HG03439 (cell line): ENCODE measurements at regions not wholly inside any gene's neighbourhood (a gene's known extent, or its start where the extent isn't known, plus 50 kb on each side); places are given as distances from the start of the nearest gene placed in this dataset.

Source experiments
- ATAC-seq: cut with Tn5 transposase; IDR thresholded peaks from one replicate; pipeline ENCODE4 v1.9.1; 2021; ENCODE audit warnings: mild to moderate bottlenecking, moderate library complexity; ENCODE audit not compliant: unreplicated experiment

DNA sequence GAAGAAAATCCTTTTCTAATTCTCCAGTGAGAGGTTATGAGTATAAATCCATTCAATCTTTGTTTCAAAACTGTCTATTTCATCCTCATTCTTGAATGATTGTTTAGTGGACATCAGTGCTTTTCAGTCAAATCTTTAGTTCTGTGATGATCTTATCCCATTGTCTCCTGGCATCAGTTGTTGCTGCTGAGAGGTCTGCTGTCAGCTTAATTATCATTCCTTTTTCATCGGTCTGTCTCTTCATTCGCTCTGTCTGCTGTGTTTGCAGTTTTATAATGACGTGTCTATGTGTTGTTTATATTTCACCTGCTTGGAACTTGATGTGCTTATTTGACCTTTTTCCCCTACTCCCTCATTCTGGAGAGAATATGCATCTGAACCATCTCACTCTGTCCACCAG is 69.2 kb upstream of the GLI2 start:
- no peak for ATAC-seq

DNA sequence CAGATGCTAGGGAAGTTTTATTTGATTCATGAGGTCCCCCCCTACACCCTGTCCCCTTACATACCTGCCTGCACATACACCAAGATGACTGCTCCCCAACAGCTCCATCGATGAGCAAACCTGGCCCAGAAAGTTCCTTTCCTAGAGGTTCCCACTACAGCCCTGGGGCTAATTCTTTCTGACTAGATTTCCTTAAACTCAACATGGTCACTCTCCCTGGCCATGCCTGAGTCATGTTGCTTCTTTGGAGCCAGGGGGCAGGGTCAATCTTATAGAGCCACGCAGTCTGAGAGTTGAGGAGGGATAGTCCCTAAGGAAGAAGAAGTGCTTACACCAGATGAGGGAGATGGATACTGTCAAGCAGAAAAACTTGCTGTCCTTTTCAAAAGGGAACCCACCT is 67.7 kb upstream of the GLI2 start:
- ATAC-seq = no peak

DNA sequence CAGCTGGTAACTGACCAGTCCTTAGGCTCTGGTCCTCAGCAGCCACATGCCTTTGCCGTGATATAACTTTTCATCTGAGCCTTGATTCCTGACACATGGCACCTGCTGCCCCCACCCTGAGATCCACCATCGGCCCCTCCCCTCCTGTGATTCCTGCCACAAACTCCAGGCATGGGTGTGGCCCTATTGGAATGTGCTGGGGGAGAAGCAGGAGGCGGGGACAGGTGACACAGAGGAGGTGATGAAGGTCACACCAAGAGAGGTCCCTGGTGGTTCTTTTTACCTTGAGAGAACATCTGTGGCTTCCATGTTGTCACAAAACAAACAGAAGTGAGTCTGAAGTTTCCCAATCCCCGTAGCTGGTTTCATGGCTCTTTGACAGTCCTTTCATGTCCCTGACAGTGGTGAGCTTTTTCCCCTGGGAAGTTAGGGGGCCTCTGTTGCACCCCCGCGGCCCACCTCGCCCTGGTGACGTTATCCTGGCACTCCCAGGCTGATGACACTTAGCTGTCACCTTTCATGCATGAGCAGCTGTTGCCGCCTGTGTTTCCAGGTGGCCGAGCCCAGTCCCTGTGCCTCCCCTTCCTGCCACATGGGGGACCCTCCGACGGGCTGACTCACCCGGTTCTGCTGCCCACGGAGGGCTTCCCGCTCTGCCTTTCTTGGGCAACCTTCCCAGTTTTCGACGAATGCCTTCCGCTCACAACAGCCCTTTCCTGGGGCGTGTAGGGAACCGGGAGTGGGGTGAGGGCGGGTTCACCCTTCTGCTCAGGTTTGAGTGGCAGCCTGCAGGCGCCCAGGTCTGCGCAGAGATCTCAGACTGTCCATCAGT is 66.3 kb upstream of the GLI2 start:
- no peak for ATAC-seq

DNA sequence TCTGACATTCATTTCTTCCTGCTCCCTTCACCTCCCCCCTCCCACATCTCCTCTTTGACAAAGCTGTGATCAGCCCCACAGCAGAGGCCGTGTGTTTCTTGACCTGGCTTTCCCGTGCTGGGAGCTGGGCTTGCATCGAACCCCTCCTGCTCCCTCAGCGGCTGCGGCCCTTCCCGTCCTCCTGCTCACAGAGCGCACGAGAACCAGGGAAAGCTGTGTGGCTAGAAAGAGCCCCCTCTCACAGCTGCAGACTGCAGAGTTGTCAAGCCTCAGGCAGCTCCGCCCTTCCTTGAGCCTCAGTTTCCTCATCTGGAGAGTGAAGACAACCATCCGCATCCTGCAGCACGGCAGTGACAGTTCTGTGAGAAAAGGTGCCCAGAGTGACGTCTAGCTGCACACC is 65.7 kb upstream of the GLI2 start:
- no peak for ATAC-seq

DNA sequence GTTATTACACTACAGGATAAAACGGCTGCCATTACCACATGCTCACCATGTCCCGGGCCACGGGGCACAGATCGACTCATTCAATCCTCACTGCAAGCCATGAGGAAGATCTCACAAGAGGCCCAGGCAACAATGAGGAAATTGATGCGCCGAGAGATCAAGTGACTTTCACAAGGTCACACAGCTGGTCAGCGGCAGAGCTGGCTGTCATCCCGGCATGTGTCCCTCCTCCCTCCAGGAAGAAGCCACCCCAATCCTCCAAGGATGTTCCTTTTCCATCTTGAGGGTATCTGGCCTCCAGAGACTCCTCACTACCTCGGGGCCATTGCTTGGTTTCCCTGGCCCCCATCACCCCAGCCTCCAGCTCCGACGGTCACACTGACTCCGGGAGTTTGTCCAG is 65.3 kb upstream of the GLI2 start:
- ATAC-seq = no peak

DNA sequence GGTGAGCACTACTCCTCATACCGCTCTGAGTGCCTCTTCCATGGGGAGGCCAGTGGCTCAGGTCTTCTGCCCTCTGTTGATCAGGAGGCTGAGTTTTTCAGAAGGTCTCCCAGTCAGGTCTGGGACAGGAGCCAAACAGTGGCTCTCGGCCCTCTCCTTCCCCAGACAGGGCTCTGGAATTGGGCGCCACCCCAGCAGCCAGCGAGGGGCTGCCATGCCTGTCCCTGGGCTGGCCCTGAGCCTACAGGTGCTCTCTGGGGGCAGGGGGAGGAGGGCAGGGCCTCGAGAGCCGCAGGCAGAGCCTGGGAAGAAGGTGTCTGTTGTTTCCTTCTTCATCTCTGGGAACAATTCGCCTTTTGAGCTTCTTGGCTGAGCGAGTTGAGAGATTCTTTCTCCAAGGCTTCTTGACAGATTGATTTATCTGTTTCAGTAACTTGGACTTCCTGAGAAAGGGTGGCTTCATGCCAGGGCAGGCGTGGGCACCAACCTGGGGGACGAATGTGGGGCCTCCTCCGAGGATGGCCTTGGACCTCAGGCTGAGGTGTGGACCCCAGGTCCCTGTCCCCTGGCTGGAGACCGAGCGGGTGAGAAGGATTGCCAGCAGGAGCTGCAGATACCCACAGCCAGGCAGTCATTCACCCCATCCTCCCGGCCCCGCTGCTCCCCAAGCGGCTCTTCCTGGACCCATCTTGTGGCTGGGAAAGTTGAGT is 64.7 kb upstream of the GLI2 start:
- no peak for ATAC-seq

DNA sequence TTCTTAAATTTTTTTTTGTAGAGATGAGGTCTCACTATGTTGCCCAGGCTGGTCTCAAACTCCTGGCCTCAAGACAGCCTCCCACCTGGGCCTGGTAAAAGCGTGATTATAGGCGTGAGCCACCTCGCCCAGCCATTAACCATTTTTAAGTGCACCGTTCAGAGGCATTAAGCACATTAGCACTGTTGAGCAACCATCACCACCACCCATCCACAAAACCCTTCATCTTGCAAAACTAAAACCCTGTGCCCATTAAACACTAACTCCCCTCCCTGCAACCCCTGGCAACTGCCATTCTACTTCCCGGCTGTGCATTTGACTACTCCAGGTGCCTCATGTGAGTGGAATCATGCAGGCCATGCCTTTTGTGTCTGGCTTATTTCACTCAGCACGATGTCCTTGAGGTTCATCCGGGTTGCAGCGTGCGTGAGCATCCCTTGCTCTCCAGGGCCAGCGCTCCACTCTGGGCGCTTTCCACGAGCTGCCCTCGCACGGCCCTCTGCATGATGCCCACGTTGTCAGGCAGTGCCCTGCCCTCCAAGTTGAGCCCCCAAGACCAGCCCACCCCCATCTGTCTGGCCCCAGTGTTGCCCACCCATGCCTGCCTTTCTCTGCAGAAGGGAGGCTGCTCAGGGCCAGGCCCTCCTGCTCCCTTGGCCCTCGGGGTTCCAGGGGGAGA is 63.0 kb upstream of the GLI2 start:
- ATAC-seq = no peak

DNA sequence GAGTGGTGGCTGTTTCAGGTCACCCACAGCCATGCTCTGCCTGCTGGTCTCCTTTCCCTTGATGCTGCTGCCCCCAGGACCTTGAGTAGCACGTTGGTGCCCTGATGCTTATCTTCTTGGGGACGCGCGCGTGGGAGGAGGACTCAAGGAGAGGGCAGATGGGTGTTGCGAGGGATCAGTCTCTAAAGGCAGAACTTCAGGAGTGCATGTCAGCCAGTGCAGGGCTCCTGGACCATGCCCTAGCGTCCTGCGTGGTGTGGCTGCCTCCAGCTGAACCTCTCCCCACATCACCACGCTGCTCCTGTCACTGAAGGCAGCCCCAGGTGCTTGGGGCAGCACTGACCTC is 62.5 kb upstream of the GLI2 start:
- no peak for ATAC-seq

DNA sequence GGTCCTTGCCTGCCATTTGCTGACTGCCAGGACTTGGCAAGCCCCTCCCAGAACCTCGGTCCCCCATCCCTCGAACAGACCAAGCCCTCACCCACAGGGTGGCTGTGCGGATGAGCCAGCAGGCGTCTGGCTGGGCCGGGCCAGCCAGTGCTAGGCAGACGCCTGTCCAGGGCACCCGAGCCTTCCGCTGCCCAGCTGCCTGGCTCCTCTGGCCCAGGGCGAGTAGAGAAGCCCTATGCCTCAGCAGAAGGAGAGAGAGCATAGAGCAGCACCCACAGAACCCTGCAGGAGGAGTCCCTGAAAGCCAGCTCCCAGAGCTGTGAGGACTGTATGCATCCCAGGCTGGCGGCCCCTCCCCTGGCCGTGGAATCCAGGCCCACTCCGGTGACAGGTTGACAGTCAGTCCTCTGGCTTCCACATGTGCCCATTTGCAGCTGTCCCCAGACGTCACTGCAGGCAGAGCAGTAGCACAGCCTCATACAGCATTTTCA is 62.1 kb upstream of the GLI2 start:
- ATAC-seq = no peak

DNA sequence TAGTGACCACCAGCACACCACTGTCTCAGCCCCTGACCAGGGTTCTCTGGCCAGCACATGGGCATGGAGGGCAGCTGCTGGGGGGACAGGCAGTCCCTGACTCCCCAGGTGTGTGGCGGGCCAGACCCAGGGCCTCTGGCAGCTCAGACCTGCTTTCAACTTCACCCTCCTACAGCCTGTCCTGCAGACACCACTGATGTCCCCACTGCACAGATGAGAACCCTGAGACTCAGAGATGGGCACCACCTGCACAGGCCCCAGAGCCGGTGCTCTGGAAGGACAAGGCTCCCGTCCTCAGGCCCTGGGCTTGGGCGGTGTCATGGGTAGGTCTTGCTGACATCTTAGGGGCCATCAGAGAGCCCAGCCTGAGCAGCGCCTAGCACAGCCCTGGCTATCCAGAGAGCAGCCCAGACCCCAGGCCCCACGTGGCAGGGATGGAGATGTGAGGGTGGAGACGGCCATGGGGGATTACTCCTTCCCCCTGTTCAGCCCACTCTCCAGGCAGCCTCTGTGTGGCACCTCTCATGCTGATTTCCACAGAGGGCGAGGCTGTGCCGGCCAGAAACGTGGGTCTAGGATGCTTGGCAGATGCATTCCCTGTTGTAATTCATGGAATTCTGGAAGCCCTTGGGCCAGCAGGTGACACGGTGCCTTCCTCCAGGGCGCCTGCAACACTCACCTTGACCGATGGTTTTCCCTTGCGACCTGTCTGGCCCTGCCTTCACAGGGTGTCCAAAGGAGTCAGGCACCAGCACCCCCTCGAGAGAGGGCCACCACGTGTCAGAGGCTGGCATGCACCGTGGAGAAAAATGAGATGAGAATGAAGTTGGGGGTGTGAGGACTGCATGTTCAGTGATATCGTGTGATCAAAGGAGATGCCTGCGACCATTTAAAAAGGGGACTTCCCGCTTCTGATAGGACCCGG is 61.2 kb upstream of the GLI2 start:
- ATAC-seq = no peak

DNA sequence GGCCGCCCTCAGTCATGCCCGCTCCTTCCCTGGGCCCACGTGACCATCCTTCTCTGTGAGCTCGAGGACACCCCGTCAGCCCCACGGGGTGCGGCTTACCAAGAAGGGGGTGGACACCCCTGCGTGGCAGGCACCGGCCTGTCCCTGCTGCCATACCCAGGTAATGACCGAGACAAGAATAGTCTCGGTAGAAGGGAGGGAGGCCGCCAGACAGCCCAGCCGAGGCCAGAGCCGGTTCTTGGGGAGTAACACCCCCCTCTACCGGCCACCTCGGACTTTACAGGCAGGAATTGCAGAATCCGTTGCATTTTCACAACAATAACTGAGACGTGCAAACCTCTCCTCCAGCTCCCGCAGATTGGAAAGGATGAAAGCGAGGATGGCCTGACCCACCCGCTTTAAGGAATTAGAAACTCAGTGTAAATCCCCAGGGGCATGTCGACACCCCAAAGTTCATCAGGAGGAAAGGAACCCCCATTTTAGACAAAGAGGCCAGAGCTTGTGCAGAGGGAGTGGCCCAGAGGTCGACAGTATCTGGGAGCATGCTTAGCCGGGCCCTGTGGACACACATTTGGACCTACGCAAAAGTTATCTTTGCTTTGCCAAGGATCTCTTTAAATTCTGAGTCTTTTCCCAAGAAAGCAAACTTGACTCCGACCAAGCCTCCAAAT is 60.1 kb upstream of the GLI2 start:
- ATAC-seq = no peak

DNA sequence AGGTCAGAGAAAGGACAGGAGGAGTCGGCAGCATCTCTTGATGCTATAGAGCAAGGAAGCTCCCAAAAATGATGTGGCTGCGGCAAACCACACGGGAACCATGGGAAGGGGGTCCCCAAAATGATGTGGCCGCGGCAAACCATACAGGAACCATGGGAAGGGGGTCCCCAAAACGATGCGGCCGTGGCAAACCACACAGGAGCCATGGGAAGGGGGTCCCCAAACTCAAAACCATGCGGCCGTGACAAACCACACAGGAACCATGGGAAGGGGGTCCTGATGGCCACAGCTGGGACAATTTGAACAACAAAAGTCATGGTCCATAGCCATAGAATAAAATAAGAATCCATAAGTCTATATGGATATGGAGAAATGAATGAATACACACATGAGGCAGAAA is 58.4 kb upstream of the GLI2 start:
- no peak for ATAC-seq

DNA sequence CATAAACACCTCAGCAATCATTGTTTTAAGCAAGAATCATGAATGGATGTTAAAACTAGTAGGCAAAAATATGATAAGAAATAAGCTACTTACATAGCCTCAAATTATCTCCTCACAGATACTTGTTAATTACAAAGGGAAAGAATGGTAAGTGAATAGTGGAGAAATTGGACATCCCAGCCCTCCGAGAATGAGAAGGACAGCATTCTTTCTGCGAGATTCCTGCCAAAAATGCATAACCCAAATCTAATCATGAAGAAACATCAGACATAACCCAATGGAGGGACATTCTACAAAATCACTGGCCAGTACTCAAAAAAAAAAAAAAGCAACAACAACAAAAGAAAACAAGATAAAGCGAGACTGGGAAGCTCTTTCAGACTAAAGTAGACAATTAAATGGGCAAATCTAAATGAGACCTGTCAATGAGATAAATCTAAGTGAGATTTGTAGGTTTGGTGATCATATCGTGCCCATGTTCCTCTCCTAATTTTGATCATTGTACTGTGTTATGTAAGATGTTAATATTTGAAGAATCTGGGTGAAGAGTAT is 57.9 kb upstream of the GLI2 start:
- ATAC-seq = no peak

DNA sequence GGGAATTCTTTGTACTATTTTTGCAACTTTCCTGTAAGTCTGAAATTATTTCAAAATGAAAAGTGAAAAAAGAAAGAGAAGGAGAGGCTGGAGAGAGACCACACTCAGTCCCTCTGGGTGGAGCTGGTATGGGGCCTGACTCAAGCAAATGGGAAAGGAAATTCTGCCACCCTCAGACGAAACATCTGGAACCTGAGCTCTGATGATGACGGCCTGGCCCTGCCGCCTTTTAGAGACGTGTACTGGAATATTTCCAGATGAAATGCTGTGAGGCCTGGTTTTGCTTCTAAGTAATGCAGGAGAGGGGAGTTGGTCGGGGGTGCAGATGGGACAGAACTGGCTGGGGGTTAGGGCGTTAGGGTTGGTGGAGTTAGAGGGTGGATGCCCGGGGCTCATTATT is 57.4 kb upstream of the GLI2 start:
- no peak for ATAC-seq

DNA sequence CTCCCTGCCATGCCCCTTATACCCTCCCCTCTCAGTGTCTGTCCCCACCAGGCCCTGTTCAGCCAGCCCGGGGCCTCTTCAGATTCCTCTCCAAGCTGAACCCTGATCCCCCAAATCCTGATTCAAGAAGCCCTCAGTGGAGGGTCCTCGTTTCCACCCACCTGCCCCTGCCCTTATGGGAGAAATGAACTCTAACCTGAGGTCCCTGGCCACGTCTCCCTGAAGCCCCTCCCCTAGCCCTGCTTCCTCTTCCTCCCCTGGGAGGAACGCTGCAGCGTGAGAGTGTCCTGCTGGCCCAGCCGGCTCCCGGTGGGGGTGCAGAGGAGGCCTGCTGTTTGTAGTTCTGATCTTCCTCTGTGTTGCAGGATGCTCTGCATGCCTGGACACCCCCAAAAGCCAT is 56.7 kb upstream of the GLI2 start:
- no peak for ATAC-seq

DNA sequence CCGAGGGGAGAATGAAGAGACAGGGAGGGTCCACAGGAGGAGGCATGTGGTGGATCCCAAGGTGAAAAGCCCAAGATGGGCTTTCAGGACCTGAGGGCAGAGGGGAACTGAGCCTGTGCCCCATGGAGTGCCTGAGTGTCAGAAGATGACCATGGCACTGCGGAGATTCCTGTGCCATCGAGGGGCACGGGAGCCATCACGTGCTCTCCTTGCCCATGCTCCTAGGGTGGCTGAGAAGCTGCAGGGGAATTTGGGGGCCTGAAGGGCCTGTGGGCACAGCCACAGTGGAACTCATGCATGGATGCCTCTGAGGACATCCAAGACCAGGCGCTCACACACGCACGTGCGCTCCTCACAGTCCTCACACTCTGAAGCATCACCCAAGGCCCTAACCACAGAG is 56.1 kb upstream of the GLI2 start:
- no peak for ATAC-seq

DNA sequence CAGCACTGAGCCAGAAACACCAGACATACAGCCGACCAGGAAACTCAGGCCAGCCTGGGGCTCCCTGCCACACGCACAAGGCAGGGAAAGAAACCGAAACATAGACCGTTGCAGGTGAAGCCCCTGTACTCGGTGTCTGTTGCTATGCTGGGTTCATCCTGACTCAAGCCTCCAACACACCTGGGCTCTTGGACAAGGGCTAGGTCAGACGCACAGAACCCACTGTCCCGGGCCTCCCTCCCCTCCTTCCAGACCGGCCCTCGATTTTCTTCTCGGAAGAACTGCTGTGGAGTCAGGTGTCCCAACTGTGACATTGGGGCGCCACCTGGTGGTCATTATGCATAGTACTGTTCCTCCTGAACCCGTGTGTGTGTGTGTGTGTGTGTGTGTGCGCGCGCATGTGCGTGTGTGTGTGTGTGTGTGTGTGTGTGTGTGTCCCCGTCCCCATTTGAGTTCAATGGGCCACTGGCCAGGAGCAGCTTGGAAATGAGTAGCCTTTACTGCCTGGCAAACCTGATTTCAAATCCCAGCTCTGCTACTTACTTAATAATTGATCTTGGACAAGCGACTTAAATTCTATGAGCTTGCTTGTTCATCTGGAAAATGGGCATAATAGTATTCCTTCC is 55.4 kb upstream of the GLI2 start:
- peak; percentile 71 for ATAC-seq

DNA sequence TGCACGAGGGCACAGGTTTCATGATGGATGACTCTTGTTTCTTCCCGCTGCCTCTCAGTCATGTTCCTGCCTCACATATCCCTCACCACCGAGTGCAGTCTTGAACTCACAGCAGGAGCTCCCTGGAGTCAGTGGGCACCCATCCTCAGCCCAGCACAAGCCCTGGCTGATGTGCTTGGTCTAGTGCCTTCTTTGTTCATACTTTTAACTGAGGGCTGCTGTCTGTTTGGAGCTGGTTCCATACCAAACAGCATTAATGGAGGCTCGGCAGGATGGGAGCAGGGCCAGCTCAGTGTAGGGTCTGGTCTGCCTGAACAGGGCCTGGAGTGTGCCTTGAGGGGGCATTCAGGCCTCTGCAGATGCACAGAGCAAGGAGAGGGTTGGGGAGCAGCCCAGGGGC is 54.5 kb upstream of the GLI2 start:
- no peak for ATAC-seq

DNA sequence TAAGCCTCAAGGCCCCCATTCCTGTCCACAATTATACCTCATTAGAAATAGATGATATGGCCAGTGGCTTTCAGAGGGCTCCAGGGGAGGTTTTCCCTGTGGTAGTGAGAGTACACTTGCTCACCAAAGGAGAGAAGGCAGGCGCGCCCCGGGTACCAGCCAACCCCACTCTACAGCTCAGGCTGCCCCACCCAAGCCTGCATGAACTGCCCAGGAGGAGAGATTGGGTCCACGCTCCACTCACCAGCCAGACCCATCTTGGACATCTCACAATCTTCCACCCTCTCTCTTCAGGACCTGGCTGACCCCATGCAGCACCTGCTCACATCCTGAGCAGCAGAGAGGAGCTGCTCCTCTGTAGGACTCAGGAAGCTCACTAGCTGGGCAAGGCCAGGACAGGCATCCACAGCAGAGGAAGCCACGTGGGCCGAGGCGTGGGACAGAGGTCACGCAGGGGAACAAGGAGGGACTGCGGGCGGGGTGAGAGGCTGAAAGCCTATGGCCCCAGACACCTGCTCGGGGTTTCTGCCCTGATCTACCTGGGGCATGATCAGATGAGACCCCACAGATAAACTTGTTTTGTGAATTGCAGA is 53.9 kb upstream of the GLI2 start:
- ATAC-seq = no peak
